ENCODE measurements at regions not wholly inside any gene's neighbourhood (a gene's known extent, or its start where the extent isn't known, plus 50 kb on each side); places are given as distances from the start of the nearest gene placed in this dataset.

- TF ChIP-seq WRNIP1 (IDR thresholded peaks at IDR 0.05; ENCODE audit: borderline replicate concordance, low read depth, low read length) (no peak), MXI1 (IDR thresholded peaks at IDR 0.05; ENCODE audit: low read depth, low read length) (no peak)
Observed at GRCh38 chr5:51159164-51159563, 224.1 kb upstream of the ISL1 start (continued).

DNA sequence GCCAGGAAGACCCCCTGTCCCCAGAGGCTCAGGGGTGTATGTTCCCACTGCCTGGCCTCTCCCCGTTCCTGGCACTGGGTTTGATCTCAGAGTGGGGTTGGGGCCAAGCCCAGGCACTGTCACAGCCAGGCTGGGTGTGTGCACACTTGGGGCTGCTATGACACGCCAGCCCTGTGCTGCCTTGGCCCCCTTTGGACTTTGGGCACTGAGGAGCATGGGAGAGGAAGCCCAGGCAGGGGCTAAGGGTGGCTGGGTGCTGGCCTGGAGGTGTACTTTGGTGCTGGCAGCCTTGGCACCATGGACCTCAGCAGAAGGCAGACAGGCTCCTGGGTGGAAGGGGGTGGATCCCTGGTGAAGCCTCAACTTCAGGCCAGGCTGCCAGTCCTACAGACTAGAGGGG, 223.6 kb upstream of the ISL1 start:
- no peak for ATAC-seq
- H3K9me3 ChIP-seq (replicated peaks; ENCODE audit: control insufficient read depth, insufficient read depth, low read length): no peaks in the 10 kb centered on the region
- H4K20me1 ChIP-seq (ENCODE audit: control insufficient read depth, insufficient read depth): no peaks in the 10 kb centered on the region
- ChIA-PET CTCF (no interaction called here), RAD21 (ENCODE audit: unreplicated experiment) (no interaction called here), SMC1A (ENCODE audit: uncharacterized antibody, unreplicated experiment) (no interaction called here), POLR2A (no interaction called here)
- in situ Hi-C loops (cut with MboI): no loop called here
- BruUV-seq (replicated peaks): no TSS peak
- no peak for DNase-seq (ENCODE audit: low read depth, low spot score)
- no peak overlapping the region for H3K27ac ChIP-seq (ENCODE audit: control insufficient read depth, insufficient read depth)
- 0% methylated on average over 2 of the region's 2 CpGs for WGBS (ENCODE audit: insufficient coverage, insufficient replicate concordance, low lambda C conversion rate, missing lambda C conversion rate)
- H3K4me3 ChIP-seq: no peak overlapping the region
- no peaks in the 10 kb centered on the region for H3K36me3 ChIP-seq (ENCODE audit: control insufficient read depth in 2 of 2, insufficient read depth in 2 of 2, low read length in 1 of 2)
- H3K4me1 ChIP-seq (ENCODE audit: control insufficient read depth, insufficient read depth, low read length): no peaks in the 10 kb centered on the region
- no peaks in the 10 kb centered on the region for H3K79me2 ChIP-seq (ENCODE audit: control insufficient read depth, insufficient read depth, low read length)
- FAIRE-seq: no peak
- H3K27me3 ChIP-seq (replicated peaks in 1 of 2; ENCODE audit: control insufficient read depth in 2 of 2, insufficient read depth in 2 of 2, low read length in 1 of 2): no peaks in the 10 kb centered on the region
- intact Hi-C loops (cut with micrococcal nuclease; ENCODE audit: unreplicated experiment): no loop called here
- no peak overlapping the region for H2AFZ ChIP-seq (ENCODE audit: control insufficient read depth, low read depth, low read length)
- H3K4me2 ChIP-seq (ENCODE audit: control insufficient read depth, insufficient read depth): no peak overlapping the region
- no peak overlapping the region for H3K9ac ChIP-seq (ENCODE audit: control insufficient read depth, insufficient read depth, low read length)
- TF ChIP-seq REST (IDR thresholded peaks at IDR 0.05; ENCODE audit: low read depth, low read length) (no peak), POLR2AphosphoS2 (IDR thresholded peaks at IDR 0.05; ENCODE audit: low read depth, low read length) (no peak), ELK1 (IDR thresholded peaks at IDR 0.05; ENCODE audit: low read depth, low read length) (no peak), YBX1 (IDR thresholded peaks at IDR 0.05) (no peak), SMC3 (IDR thresholded peaks at IDR 0.05; ENCODE audit: borderline replicate concordance, low read length) (no peak), SKIL (IDR thresholded peaks at IDR 0.05; ENCODE audit: low read depth, poor library complexity, severe bottlenecking) (no peak), WRNIP1 (IDR thresholded peaks at IDR 0.05; ENCODE audit: borderline replicate concordance, low read depth, low read length) (no peak), ZNF384 (IDR thresholded peaks at IDR 0.05; ENCODE audit: borderline replicate concordance, low read depth, low read length) (no peak), SIN3A (IDR thresholded peaks at IDR 0.05; ENCODE audit: low read depth, low read length) (no peak), CBX3 (IDR thresholded peaks at IDR 0.05; ENCODE audit: borderline replicate concordance, low read depth) (no peak), YY1 (IDR thresholded peaks at IDR 0.05; ENCODE audit: low read depth, low read length) (no peak), LARP7 (IDR thresholded peaks at IDR 0.05) (no peak), NR2C1 (IDR thresholded peaks at IDR 0.05) (no peak), STAT1 (conservative IDR thresholded peaks at IDR 0.05) (no peak)
- TF ChIP-seq, protein P1, sequence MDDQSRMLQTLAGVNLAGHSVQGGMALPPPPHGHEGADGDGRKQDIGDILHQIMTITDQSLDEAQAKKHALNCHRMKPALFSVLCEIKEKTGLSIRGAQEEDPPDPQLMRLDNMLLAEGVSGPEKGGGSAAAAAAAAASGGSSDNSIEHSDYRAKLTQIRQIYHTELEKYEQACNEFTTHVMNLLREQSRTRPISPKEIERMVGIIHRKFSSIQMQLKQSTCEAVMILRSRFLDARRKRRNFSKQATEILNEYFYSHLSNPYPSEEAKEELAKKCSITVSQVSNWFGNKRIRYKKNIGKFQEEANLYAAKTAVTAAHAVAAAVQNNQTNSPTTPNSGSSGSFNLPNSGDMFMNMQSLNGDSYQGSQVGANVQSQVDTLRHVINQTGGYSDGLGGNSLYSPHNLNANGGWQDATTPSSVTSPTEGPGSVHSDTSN (IDR thresholded peaks at IDR 0.05; ENCODE audit: insufficient replicate concordance, low read depth, low read length): no peak

All from GM12878 (cell line).